Endothelial cell of umbilical vein (primary cell): ENCODE measurements at regions not wholly inside any gene's neighbourhood (a gene's known extent, or its start where the extent isn't known, plus 50 kb on each side); places are given as distances from the start of the nearest gene placed in this dataset.

Experiments
- BruUV-seq: library from RNA; stranded (reverse); fragments of 400-500 nt; replicated peaks from 2 replicates; lab custom pipeline; 2021; lab: Mats Ljungman, UMichigan
- CTCF ChIA-PET: fragments of 300-600, 350-600 bp; sonication (Branson Sonifier 250); formaldehyde crosslinking; loops from one replicate; lab custom pipeline; 2021; ENCODE audit warnings: antibody characterized with exemption, inconsistent platforms; lab: Charles Lee
- POLR2A ChIA-PET: fragments of 300-600, 350-600 bp; sonication (Branson Sonifier 250); formaldehyde crosslinking; loops from one replicate; lab custom pipeline; 2021; ENCODE audit warnings: antibody characterized with exemption, inconsistent platforms; lab: Charles Lee
- DNase-seq: peaks from one replicate; pipeline ENCODE4 v3.0.0-alpha.2; 2011; ENCODE audit warnings: low read depth, low spot score
- FAIRE-seq: peaks from 2 replicates; lab custom pipeline; 2011; peaks lifted over from hg19 to GRCh38; lab: Jason Lieb, UNC
- H2AFZ ChIP-seq: 2 replicates; pipeline ENCODE4 v1.6.0; 2012; ENCODE audit warnings: low read depth, low read length, control low read depth, inconsistent platforms
- H3K27ac ChIP-seq: 2 replicates; pipeline ENCODE4 v1.5.1; 2011; ENCODE audit warnings: low read depth, mild to moderate bottlenecking, control low read depth, low read length, moderate library complexity; ENCODE audit not compliant: insufficient read depth
- H3K27me3 ChIP-seq, 2 experiments: 2 replicates each; pipeline versions ENCODE4 v1.6.0 to v1.6.1; 2011; ENCODE audit warnings: low read length in 2 of 2, mixed read lengths in 1 of 2; ENCODE audit not compliant: control insufficient read depth in 2 of 2, insufficient read depth in 2 of 2
- H3K36me3 ChIP-seq, 2 experiments: 2 replicates in 1 of 2; 3 replicates in 1 of 2; pipeline ENCODE4 v1.5.1; 2011; ENCODE audit warnings: low read length in 2 of 2, mild to moderate bottlenecking in 1 of 2, moderate library complexity in 1 of 2; ENCODE audit not compliant: control insufficient read depth in 2 of 2, insufficient read depth in 2 of 2; ENCODE audit errors: extremely low read depth in 1 of 2
- H3K4me1 ChIP-seq: 3 replicates; pipeline ENCODE4 v1.5.1; 2011; ENCODE audit warnings: mild to moderate bottlenecking, low read length; ENCODE audit not compliant: control insufficient read depth, insufficient read depth; ENCODE audit errors: extremely low read depth
- H3K4me2 ChIP-seq: 2 replicates; pipeline ENCODE4 v1.6.1; 2011; ENCODE audit warnings: low read length, control low read depth, mixed read lengths; ENCODE audit not compliant: insufficient read depth
- H3K4me3 ChIP-seq, 3 experiments: fragments of 200-600 bp in 1 of 3; sonication (generic), shearing (Covaris generic) in 1 of 3; replicated peaks in 1 of 3; 2 replicates each; pipeline ENCODE4 v1.5.1; 2011 to 2016; ENCODE audit warnings: control low read depth in 3 of 3, low read length in 3 of 3, mild to moderate bottlenecking in 2 of 3, inconsistent platforms in 1 of 3, low read depth in 1 of 3, moderate library complexity in 1 of 3; ENCODE audit not compliant: insufficient read depth in 1 of 3
- H3K79me2 ChIP-seq: 2 replicates; pipeline ENCODE4 v1.6.0; 2012; ENCODE audit warnings: low read length, inconsistent platforms; ENCODE audit not compliant: control insufficient read depth, insufficient read depth
- H3K9ac ChIP-seq: replicated peaks from 2 replicates; pipeline ENCODE3; 2011; ENCODE audit warnings: low read length, control low read depth; ENCODE audit not compliant: insufficient read depth; ENCODE audit errors: extremely low read depth
- H3K9me1 ChIP-seq: replicated peaks from 3 replicates; pipeline ENCODE4 v1.6.0; 2011; ENCODE audit warnings: mild to moderate bottlenecking, low read length; ENCODE audit not compliant: control insufficient read depth, insufficient read depth; ENCODE audit errors: extremely low read depth
- H3K9me3 ChIP-seq: replicated peaks from 2 replicates; pipeline ENCODE4 v1.5.1; 2012; ENCODE audit warnings: low read length, inconsistent platforms; ENCODE audit not compliant: control insufficient read depth, insufficient read depth
- H4K20me1 ChIP-seq: replicated peaks from 2 replicates; pipeline ENCODE3; 2011; ENCODE audit warnings: mild to moderate bottlenecking, low read length; ENCODE audit not compliant: control insufficient read depth, insufficient read depth; ENCODE audit errors: extremely low read depth
- CTCF ChIP-seq, 2 donors: IDR thresholded peaks; 1 replicate in 1 of 2; 2 replicates in 1 of 2; pipeline ENCODE4 v1.5.1; 2011; ENCODE audit warnings: low read length in 2 of 2, mild to moderate bottlenecking in 2 of 2, moderate library complexity in 2 of 2, control low read depth in 1 of 2, inconsistent platforms in 1 of 2, low read depth in 1 of 2; ENCODE audit not compliant: insufficient read depth in 1 of 2; ENCODE audit errors: extremely low read depth in 1 of 2
- EZH2 ChIP-seq: IDR thresholded peaks from 2 replicates; pipeline ENCODE4 v1.6.1; 2012; ENCODE audit warnings: borderline replicate concordance, low read depth, mild to moderate bottlenecking, moderate library complexity, low read length, inconsistent platforms; ENCODE audit not compliant: severe bottlenecking
- FOS ChIP-seq: IDR thresholded peaks from 2 replicates; pipeline ENCODE4 v1.6.1; 2011; ENCODE audit warnings: mild to moderate bottlenecking, low read length, moderate library complexity, borderline replicate concordance; ENCODE audit not compliant: insufficient read depth
- GATA2 ChIP-seq: IDR thresholded peaks from 2 replicates; pipeline ENCODE4 v1.7.0; 2011; ENCODE audit warnings: low read depth, mild to moderate bottlenecking, moderate library complexity, mixed read lengths, low read length; ENCODE audit not compliant: insufficient read length, insufficient read depth
- JUN ChIP-seq: IDR thresholded peaks from 2 replicates; pipeline ENCODE4 v1.6.1; 2011; ENCODE audit warnings: borderline replicate concordance, low read depth; ENCODE audit not compliant: insufficient read length, insufficient read depth
- MAX ChIP-seq: IDR thresholded peaks from 2 replicates; pipeline ENCODE4 v1.6.1; 2011; ENCODE audit not compliant: insufficient read depth, insufficient read length
- MYC ChIP-seq: IDR thresholded peaks from one replicate; pipeline ENCODE4 v1.6.1; 2011; ENCODE audit warnings: mild to moderate bottlenecking, low read depth, low read length
- POLR2A ChIP-seq: IDR thresholded peaks from 2 replicates; pipeline ENCODE4 v1.6.1; 2012; ENCODE audit warnings: low read depth, mild to moderate bottlenecking, control low read depth, low read length
- POLR2AphosphoS5 ChIP-seq: IDR thresholded peaks from 2 replicates; pipeline ENCODE4 v1.6.1; 2012; ENCODE audit warnings: low read depth, mild to moderate bottlenecking, control low read depth, low read length, moderate library complexity; ENCODE audit not compliant: insufficient read depth
- dilution Hi-C: fragments of 300-500 bp; cut with MboI; formaldehyde crosslinking; loops from one replicate; pipeline ENCODE4 v1.15.0; 2019; ENCODE audit warnings: low sequenced_read_pairs; ENCODE audit not compliant: extremely low pct_ligation_motif_present
- intact Hi-C: fragments of 100-400 bp; cut with micrococcal nuclease; formaldehyde crosslinking; loops from one replicate; pipeline ENCODE4 v1.10.0; 2022

- ChIA-PET CTCF (no interaction called here), POLR2A (no interaction called here)
- TF ChIP-seq MAX (no peak), POLR2A (no peak), EZH2 (no peak), JUN (no peak), POLR2AphosphoS5 (no peak), CTCF (IDR thresholded peaks at IDR 0.05; ENCODE audit: extremely low read depth in 1 of 2, insufficient read depth in 1 of 2, low read depth in 1 of 2, low read length in 2 of 2) (no peak), FOS (no peak), GATA2 (no peak), MYC (no peak)
- no TSS peak for BruUV-seq
- H3K79me2 ChIP-seq = no peaks in the 10 kb centered on the region
- H3K9me3 ChIP-seq = no peaks in the 10 kb centered on the region
- intact Hi-C loops (no loop called here), dilution Hi-C loops (no loop called here)
- H4K20me1 ChIP-seq = no peaks in the 10 kb centered on the region
- no peak overlapping the region for H3K4me3 ChIP-seq
- H3K27me3 ChIP-seq = peaks cover 0 to 22% of the 10 kb centered on the region in 2 experiments
- H2AFZ ChIP-seq = no peak overlapping the region
- no peak overlapping the region for H3K9ac ChIP-seq
- H3K9me1 ChIP-seq = no peaks in the 10 kb centered on the region
- DNase-seq (no peak), FAIRE-seq (no peak)
- peaks cover 16% of the 10 kb centered on the region for H3K4me1 ChIP-seq
- no peak overlapping the region for H3K27ac ChIP-seq
- H3K4me2 ChIP-seq = no peak overlapping the region
- no peaks in the 10 kb centered on the region for H3K36me3 ChIP-seq
Observed at GRCh38 chr12:105759149-105759548, 379.6 kb downstream of the NUAK1 start.
